HG03066 (cell line): ENCODE measurements at regions not wholly inside any gene's neighbourhood (a gene's known extent, or its start where the extent isn't known, plus 50 kb on each side); places are given as distances from the start of the nearest gene placed in this dataset.
A peak's percentile ranks its signal among the peaks of the same experiment; 100 is the strongest.
"Not testable (repeated sequence)": the region's sequence is repeated elsewhere in the genome, so short reads cannot be mapped to it uniquely, and the experiment has no call there.

ENCODE experiments used
- ATAC-seq: cut with Tn5 transposase; IDR thresholded peaks from one replicate; pipeline ENCODE4 v1.9.1; 2021; ENCODE audit warnings: low read depth; ENCODE audit not compliant: unreplicated experiment

- no peak for ATAC-seq
These were observed 74.0 kb upstream of the TOP1 start for GRCh38 chr20:40954521-40955165.

GRCh38 chr20:40955326-40955725 is 73.3 kb upstream of the TOP1 start:
- no peak for ATAC-seq

- not testable (repeated sequence) for ATAC-seq
These were observed 72.8 kb upstream of the TOP1 start for GRCh38 chr20:40955826-40956225.

- no peak for ATAC-seq
These were observed 71.9 kb upstream of the TOP1 start for GRCh38 chr20:40956542-40957264.

- no peak for ATAC-seq
These were observed 71.3 kb upstream of the TOP1 start for GRCh38 chr20:40957265-40957760.

GRCh38 chr20:40958598-40958997 is 70.0 kb upstream of the TOP1 start:
- ATAC-seq = no peak

GRCh38 chr20:40959325-40960092 is 69.1 kb upstream of the TOP1 start:
- ATAC-seq = no peak

GRCh38 chr20:40960101-40960500 is 68.5 kb upstream of the TOP1 start:
- no peak for ATAC-seq

- no peak for ATAC-seq
These were observed 68.1 kb upstream of the TOP1 start for GRCh38 chr20:40960521-40960956.

- no peak for ATAC-seq
These were observed 67.4 kb upstream of the TOP1 start for GRCh38 chr20:40961176-40961575.

- ATAC-seq = no peak
These were observed 66.7 kb upstream of the TOP1 start for GRCh38 chr20:40961686-40962640.

- ATAC-seq = peak; percentile 82
These were observed 65.7 kb upstream of the TOP1 start for GRCh38 chr20:40962733-40963504.

GRCh38 chr20:40963505-40963845 is 65.1 kb upstream of the TOP1 start:
- no peak for ATAC-seq

GRCh38 chr20:40965671-40966070 is 63.0 kb upstream of the TOP1 start:
- ATAC-seq = no peak

- no peak for ATAC-seq
These were observed 62.5 kb upstream of the TOP1 start for GRCh38 chr20:40966103-40966502.

GRCh38 chr20:40966516-40967185 is 62.0 kb upstream of the TOP1 start:
- ATAC-seq = no peak

- ATAC-seq = no peak
These were observed 60.9 kb upstream of the TOP1 start for GRCh38 chr20:40967700-40968099.

GRCh38 chr20:40968816-40969562 is 59.6 kb upstream of the TOP1 start:
- ATAC-seq = peak; percentile 69
